ENCODE measurements at regions not wholly inside any gene's neighbourhood (a gene's known extent, or its start where the extent isn't known, plus 50 kb on each side); places are given as distances from the start of the nearest gene placed in this dataset.

DNA sequence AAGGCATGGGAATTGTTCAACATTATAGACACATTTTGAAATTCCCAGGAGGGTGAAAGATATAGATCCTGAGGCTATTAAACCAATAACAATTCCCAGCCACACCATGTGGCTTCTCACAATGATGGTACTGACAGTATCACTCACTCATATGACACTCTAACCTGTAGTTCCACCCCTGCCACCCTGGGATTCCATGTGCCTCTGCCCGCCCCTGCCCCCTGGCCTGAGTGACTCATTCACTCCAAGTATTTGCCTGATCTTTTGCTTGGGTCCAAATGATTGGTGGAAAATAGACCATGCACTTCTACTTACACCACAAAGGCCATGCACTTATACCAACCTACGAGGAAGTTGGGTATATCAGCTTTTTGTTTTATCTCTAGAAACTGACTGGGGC is 305.2 kb upstream of the DAB2 start:
- TF ChIP-seq, protein P1, sequence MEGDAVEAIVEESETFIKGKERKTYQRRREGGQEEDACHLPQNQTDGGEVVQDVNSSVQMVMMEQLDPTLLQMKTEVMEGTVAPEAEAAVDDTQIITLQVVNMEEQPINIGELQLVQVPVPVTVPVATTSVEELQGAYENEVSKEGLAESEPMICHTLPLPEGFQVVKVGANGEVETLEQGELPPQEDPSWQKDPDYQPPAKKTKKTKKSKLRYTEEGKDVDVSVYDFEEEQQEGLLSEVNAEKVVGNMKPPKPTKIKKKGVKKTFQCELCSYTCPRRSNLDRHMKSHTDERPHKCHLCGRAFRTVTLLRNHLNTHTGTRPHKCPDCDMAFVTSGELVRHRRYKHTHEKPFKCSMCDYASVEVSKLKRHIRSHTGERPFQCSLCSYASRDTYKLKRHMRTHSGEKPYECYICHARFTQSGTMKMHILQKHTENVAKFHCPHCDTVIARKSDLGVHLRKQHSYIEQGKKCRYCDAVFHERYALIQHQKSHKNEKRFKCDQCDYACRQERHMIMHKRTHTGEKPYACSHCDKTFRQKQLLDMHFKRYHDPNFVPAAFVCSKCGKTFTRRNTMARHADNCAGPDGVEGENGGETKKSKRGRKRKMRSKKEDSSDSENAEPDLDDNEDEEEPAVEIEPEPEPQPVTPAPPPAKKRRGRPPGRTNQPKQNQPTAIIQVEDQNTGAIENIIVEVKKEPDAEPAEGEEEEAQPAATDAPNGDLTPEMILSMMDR (IDR thresholded peaks at IDR 0.05; ENCODE audit: insufficient read depth, low read depth, low read length), result no peak
- H3K4me3 ChIP-seq (ENCODE audit: low read depth, low read length), result no peak overlapping the region
- DNase-seq (ENCODE audit: low read depth), result no peak

DNA sequence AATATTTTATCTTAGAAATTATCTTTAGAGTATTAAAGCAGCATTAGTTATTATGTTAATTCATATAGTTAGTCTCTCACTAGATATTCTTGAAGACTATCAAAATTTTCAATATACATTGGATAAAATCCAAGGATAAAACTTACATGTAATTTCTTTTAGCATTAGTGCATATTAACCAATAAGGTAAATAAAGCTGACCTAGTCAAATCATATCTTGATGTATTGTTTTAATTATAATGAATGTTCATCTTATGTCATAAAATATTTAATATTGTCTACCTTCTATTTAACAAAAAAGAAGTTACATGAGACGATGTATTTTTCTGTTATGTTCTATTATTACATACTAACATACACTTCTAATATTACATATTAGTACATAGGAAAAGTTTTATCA is 301.7 kb upstream of the DAB2 start:
- H3K4me3 ChIP-seq (ENCODE audit: low read depth, low read length), result no peak overlapping the region
- no peak for DNase-seq (ENCODE audit: low read depth)
- TF ChIP-seq, protein P1 (IDR thresholded peaks at IDR 0.05; ENCODE audit: insufficient read depth, low read depth, low read length), result no peak

DNA sequence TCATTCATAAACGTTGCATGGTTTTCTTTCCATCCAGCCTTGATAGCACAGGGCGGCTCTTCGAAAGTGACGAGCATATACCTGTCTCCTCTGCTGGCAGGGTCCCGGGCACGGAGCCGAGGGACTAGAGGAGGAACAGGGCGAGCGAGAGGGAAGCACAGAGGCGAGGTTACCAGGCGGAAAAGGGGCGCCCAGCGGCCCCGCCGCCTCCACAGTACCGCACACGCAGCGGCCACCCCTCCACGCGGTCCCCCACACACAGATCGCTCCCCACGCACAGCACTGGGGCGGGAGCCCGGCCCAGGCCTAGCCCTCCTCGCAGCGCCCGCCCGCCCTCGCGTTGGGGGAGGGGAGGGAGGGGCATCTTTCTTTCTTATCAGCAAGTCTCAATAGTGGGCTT is 296.6 kb upstream of the DAB2 start:
- no peak overlapping the region for H3K4me3 ChIP-seq (ENCODE audit: low read depth, low read length)
- TF ChIP-seq, protein P1 (IDR thresholded peaks at IDR 0.05; ENCODE audit: insufficient read depth, low read depth, low read length), result no peak
- no peak for DNase-seq (ENCODE audit: low read depth)

DNA sequence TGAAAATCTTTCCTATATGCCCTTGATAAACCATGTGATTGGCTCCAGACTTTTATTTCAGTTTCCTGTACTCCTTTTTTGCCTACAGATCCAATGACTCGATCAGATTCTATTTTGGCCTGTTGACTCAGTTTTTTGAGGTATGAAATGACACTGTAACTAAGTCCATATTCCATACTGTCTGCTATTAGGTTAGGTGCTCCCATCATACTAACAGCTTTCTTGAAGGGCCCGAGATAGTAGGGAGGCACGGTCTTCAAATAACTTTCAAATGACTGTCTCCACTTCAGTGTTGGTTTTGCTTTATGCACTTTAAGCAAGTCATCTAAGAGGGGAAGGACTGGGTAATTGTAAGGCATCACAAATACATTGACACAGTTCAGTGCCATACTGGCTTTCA is 295.4 kb upstream of the DAB2 start:
- no peak overlapping the region for H3K4me3 ChIP-seq (ENCODE audit: low read depth, low read length)
- TF ChIP-seq, protein P1 (IDR thresholded peaks at IDR 0.05; ENCODE audit: insufficient read depth, low read depth, low read length), result no peak
- no peak for DNase-seq (ENCODE audit: low read depth)

DNA sequence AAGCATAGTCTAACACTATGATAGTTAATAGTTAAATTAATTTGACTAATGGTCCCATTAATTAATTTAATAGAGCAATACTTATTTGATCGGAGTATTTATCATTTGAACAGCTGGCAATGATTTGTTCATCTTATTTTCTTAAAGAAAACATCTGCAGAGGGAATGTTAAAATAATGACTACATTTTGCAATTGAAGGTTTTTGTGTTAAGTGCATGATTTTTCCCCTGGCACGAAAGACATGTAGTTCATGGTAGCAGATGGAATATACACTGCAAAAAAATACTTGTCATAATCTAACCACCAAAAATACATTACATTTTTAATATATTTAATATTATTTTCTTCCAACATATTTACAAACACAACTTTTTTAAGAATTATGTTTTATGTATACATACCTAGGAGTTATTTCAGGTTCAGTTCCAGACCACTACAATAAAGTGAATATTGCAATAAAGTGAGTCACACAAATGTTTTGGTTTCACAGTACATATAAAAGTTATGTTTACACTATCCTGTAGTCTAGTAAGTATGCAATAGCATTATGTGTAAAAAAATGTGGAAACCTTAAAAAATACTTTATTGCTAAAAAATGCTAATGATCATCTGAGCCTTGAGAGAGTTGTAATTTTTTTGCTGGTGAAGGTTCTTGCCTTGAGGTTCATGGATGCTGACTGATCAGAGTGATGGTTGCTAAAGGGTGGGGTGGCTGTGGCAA is 292.6 kb upstream of the DAB2 start:
- peak; percentile 62 for DNase-seq (ENCODE audit: low read depth)
- TF ChIP-seq, protein P1 (IDR thresholded peaks at IDR 0.05; ENCODE audit: insufficient read depth, low read depth, low read length), result no peak
- no peak overlapping the region for H3K4me3 ChIP-seq (ENCODE audit: low read depth, low read length)

DNA sequence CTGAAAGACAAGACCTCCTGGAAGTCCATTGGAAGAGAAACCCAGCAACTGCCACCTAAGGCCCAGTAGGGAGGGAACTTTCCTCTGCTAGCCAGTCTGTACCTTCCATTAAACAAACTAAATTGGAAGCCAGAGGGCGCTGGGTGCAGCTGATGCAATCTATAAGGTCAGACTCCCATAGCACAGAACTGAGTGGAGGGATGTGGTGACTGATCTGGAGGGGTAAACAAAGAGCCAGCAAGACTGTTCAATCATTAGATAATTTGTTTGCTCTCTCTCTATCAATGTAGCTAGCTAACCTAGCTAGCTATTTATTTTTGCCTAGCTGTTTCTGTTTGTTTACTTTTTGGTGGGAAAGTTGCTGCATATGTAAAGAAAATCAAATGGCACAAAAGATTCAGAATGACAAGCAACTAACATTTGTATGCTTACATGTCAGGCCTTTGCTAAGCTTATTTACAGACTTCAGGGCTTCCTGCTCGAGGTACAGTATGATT is 291.8 kb upstream of the DAB2 start:
- H3K4me3 ChIP-seq (ENCODE audit: low read depth, low read length), result no peak overlapping the region
- TF ChIP-seq, protein P1 (IDR thresholded peaks at IDR 0.05; ENCODE audit: insufficient read depth, low read depth, low read length), result peak; percentile 65
- peak; percentile 67 for DNase-seq (ENCODE audit: low read depth)
